NCI-H748 (cell line): ENCODE measurements at regions not wholly inside any gene's neighbourhood (a gene's known extent, or its start where the extent isn't known, plus 50 kb on each side); places are given as distances from the start of the nearest gene placed in this dataset.
A peak's percentile ranks its signal among the peaks of the same experiment; 100 is the strongest.

Experiments used
- DNase-seq: peaks from one replicate; lab custom pipeline; 2025; ENCODE audit not compliant: unreplicated experiment; lab: John Stamatoyannopoulos, UW

DNA sequence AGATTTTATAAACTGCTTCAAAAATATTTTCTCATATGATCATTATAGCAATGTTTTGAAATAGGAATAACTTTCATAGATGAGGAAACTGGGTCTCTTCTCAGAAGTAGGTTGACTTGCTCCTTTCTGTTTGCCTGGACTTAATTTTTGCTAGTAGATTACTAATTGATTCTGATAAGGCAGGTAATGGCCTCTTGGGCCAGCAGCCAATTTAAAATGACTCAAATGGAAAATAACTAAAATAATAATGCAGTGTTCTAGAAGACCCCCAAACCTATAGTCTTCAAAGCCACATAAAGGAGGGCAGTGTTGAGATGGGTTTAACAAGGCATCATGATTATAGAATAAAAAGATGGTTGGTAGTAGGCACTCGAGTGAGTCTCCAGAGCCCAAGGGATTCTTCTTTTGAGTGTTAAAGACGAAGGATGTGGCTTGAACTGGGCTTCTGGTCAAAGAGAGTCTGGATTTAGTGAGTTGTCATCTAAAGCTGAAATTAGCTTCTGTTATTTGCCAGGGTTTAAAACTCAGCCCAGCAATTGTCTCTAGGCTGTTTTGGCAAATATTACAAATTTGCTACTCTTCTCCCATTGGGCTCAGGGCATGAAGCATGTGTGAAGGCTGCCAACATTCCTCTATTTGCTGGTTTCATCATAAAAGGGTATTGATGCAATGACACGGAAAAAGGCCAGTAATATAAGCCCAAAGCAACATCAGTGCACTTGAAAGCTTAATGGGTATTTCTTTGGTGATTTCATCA, 297.1 kb upstream of the MEIS2 start:
- no peak for DNase-seq

DNA sequence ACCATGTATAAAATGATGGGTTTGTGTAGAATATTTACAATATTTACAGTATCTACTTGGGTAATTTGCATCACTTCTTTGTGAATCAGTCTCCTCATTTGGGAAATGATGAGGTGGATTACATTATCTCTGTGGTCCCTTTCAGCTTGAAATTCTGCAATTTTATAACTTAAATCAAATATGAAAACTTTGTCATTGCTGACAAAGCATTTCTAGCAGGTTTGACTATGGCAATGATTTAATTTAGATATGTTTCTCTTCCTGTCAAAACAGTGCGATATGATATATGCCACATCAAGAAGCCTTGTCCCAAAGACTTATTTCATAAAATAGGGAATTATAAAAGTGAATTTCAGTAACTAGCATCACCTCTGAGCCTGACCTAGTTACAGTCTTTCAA, 315.8 kb upstream of the MEIS2 start:
- DNase-seq, result no peak

DNA sequence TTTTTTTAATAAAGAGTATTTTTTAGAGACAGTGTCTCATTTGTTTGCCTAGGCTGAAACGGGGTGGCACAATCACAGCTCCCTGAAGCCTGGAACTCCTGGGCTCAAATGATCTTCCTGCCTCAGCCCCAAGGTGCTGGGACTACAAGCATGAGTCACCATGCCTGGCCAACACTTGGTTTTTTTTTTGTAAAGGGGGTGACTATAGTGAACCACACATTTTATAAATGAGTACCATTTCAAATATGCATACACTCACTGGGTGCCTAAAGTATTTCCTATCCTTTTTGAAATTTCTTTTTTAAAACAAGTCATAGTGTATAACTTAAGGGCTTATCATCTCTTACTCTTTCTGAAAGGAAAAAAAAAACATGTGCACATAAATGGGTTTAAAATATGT, 325.2 kb upstream of the MEIS2 start:
- DNase-seq, result no peak

DNA sequence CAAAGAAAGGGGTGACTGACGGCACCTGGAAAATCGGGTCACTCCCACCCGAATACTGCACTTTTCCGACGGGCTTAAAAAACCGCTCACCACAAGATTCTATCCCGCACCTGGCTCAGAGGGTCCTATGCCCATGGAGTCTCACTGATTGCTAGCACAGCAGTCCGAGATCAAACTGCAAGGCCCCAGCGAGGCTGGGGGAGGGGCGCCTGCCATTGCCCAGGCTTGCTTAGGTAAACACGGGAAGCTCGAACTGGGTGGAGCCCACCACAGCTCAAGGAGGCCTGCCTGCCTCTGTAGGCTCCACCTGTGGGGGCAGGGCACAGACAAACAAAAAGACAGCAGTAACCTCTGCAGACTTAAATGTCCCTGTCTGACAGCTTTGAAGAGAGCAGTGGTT, 327.0 kb upstream of the MEIS2 start:
- peak; percentile 11 for DNase-seq

DNA sequence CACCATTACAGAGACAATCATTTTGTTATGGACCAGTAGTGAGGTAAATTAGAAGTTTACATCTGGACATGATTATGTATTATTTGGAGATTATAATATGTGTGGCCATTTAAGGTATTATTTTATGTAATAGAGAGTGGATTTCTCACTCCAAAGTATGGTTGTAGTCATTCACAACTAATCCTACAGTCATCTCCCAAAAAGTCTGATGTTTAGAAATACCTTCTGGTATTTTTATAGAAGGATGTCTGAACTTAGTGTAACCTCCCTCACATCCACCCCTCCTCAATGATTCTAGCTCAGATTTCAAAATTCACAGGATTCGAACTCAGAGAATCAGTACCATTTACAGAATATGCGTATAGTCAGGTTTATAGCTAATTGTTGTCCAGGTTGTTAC, 346.6 kb upstream of the MEIS2 start:
- DNase-seq, result no peak

DNA sequence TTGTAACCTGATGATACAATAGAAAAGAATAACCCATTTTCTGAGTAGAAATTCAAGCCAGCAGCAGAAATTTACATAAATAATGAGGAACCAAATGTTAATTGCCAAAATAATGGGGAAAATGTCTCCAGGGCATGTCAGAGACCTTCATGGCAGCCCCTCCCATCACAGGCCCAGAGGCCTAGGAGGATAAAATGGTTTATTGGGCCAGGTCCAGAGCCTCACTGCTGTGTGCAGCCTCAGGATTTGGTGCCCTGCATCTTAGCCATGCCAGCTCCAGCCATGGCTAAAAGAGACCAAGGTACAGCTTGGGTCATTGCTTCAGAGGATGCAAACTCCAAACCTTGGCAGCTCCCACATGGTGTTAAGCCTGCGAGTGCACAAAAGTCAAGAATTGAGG, 352.1 kb upstream of the MEIS2 start:
- no peak for DNase-seq

DNA sequence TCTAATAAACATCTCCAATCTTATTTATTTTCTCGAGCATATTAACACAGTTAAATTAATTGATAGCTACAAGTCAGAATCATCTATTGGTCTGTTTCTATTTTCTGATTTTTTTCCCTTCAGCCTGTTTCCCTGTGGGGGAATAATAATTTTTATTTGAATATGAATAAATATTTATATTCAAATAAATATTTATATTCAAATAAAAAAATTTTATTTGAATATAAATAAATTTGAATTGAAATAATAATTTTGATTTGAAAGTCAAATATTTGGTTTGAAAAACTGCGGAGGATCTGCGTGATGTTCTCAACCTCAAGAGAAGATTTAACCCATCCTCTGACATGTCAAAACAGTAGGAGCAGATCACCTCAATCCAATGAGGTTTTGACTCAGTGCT, 380.1 kb upstream of the MEIS2 start:
- DNase-seq, result no peak

DNA sequence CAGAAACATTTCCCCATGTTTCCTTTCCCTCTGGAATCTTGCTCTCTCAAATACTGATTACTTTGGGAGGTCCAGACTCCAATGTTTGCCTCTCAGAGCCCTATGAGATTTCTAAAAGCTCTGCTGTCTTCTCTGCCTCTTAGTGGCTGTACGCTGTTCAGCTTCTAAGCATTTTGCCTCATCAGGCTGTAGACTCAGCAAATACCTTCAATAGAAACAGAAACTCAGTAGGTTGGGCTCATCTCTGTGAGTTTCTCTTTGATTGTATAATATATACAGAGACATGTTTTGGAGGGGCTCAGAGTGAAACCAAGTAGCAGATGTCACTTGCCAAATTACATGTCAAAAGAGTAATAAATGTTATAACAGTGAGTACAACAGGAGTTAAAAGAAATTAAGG, 380.8 kb upstream of the MEIS2 start:
- DNase-seq, result no peak

DNA sequence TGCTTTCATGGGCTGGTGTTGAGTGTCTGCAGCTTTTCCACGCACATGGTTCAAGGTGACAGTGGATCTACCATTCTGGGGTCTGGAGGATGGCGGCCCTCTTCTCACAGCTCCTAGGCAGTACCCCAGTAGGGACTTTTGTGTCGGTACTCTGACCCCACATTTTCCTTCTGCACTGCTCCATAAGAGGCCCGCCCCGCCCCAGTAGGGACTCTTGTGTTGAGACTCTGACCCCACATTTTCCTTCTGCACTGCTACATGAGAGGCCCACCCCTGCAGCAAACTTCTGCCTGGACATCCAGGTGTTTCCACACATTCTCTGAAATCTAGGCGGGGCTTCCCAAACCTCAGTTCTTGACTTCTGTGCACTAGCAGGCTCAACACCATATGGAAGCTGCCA, 383.4 kb upstream of the MEIS2 start:
- no peak for DNase-seq

DNA sequence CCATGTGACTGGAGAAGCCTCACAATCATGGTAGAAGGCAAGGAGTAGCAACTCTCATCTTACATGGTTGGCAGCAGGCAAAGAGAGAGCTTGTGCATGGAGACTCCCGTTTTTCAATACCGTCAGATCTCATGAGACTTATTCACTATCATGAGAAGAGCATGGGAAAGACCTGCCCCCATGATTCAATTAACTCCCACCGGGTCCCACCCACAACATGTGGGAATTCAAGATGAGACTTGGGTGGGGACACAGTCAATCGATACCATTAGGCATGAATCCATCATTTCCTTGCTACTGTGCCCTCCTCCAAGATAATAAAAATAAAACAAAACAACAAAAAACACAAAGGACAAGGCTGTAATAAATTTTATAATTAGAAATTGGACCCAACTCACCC, 384.7 kb upstream of the MEIS2 start:
- DNase-seq, result no peak

DNA sequence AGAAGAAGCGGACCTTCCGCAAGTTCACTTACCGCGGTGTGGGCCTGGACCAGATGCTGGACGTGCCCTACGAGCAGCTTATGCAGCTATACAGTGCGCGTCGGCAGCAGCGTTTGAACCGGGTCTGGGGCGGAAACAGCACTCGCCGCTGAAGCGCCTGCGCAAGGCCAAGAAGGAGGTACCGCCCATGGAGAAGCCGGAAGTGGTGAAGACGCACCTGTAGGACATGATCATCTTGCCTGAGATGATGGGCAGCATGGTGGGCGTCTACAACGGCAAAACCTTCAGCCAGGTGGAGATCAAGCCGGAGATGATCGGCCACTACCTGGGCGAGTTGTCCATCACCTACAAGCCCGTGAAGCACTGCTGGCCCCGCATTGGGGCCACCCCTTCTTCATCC, 390.4 kb upstream of the MEIS2 start:
- DNase-seq, result no peak

DNA sequence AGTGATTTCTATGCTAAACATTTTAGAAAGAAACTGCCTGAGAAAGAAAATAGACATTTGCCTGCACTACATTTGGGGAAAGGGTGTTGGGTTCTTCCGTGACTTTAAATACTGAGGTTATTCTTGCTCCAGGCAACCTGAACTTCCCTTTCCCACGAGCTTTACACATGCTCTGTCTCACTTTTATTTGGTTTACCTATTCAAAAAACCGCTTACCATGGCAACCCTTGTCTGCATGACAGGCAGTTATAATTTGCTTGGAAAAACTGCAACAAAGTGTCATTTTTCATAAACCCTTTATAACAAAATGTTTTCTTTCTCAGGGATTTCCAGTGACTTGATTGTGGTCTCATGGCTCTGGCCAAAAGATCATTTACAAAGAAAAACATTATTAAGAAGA, 416.3 kb upstream of the MEIS2 start:
- DNase-seq, result no peak

DNA sequence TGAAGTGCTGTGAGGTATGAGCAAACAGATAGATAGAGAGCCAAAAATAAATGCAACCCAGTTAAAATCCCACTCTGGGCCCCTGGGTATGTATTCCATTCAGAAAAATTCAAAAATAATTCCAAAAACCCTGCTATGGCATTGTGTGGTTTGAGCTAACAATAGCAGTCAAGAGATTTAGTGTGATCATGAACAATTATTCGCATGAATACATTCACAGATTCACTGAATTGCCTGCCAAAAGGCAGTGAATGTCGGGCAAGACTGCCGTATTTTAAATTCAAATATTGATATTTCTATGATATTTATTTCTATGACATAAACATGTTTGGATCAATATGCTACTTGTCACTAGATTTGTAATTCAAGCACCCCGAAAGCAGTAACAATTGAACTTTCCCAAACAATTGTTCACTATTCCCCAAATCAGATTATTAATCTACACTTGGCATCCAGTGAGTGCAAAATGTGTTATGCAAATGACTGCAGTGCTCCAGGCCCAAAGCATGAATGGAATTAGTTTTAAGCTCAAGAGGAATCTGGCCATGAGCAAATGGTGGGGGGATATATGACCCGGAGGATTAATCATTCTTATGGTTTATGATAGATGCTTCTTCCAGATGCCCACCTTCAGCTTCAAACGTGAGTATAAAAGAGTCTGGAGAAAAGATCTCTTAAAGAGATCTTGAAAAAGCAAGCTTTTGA, 417.0 kb upstream of the MEIS2 start:
- DNase-seq, result no peak

DNA sequence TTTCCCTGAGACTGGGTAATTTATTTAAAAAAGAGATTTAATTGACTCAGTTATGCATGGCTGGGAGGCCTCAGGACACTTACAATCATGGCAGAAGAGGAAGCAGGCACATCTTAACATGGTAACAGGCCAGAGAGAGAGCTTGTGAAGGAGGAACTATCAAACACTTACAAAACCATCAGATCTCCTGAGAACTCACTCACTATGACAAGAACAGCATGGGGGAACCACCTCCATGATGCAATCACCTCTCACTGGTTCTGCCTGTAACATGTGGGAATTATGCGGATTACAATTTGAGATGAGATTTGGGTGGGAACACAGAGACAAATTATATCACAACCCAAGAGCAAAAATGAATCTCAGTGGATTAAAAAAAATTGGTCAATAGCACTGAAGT, 416.0 kb upstream of the TMCO5A start:
- DNase-seq, result no peak

DNA sequence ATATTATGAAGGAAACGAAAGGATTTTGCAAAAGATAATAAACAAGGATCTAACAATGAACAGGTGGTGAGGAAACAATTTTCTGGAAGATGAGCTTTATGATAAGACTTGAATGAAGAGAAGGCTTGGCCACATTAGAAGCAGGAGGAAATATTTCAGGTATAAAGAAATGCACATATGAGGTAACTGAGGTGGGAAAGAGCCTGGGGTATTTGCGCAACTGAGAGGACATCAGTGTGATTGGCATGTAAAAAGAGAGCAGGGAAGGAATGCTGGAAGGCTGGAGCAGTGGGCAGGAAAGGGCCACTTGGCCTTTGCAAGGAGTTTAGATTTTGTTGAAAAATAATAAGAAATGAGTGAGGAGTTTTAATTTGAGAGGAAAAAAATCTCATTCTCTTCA, 414.4 kb upstream of the TMCO5A start:
- no peak for DNase-seq

DNA sequence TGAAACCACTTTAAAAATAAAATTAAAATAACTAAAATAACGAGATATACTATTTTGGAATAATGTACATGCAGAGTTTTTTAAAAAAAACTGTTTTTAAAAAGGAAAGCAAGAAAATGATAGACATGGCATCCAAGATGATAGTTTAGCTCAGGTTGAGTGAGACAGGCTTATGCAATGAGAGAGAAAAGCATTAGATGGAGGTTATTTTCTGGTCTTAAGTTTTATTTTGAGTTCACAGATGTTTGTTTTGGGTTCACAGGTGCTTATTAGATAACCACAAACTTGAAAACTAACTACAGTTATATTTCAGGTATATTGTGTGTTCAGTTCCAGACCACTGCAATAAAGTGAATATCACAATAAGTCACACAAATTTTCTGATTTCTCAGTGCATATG, 413.6 kb upstream of the TMCO5A start:
- no peak for DNase-seq

DNA sequence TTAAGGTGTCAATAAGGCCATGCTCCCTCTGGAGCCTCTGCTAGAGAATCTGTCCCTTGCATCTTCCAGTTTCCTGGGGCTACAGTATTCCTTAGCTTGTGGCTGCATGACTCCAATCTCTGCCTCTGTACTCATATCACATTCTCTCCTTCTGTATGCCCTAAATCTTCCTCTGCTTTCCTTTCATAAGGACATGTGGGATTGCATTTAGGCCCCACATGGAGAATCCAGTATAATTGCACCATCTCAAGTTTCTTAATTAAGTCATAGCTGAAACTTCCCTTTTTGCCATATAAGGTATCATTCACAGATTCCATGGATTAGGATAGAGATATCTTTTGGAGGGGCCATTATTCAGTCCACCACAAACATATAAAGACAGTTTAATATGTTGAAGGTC, 409.8 kb upstream of the TMCO5A start:
- no peak for DNase-seq

DNA sequence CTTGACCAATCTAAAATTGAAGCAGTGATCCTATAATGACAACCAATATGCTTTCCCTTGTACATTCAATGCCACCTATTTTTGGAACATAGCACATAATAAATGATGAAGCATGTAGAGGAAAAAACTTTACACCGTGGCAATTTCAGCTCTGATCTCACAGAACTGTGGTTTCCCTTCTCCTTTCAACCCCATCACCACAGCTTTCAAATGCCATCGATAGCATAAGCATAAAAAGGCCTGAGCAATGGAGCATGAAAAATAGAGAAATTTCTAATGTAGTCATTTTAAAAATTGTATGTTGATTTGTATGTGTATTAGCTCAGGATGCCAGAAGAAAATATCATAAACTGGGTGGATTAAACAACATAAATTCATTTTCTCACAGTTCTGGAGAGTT, 406.0 kb upstream of the TMCO5A start:
- no peak for DNase-seq

DNA sequence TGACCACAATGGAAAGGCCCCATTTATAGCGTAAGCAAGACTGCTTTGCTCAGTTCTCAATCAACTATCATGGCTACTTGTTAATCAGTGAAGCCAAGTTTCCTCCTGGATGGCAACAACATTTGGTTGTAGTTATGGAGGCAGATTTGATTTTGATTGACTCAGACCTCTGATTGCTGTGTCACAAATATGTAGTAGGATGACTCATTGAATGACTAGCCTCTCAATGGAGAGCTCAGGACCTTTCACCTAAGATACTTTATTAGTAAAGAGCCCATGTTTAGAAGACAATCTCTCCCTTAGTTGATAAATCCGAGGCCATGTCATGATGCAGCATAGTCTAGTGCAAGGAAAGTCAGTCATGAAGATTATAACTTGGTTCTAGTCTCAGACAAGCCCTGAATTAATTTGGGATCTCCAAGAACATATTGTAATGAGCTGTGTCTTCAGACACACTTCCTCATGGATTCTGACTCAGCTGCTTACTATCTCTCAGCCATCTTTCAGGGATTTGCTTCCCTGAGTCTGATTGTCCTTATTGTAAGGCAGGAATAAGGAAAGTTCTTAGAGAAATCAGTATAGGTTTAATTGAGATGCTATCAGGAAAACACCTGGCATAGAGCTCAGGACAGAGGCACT, 397.4 kb upstream of the TMCO5A start:
- no peak for DNase-seq

DNA sequence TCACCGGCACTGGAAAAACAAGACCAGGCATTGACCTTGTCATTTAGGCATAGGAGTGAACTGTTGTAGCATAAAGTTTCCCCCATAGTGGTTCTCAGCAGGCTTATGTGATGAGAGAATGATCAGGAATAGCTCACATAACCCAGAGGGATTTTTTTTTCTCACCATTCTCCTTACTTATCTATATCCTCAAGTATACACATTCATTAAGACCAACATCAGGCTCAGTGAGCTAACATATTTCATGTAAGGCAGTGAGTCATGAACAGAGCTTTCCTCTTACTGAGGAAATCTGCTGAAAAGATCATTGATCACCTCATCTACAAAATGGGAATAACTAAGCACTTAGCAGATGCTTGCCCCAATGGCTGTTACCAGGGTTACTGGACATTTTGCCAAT, 396.6 kb upstream of the TMCO5A start:
- no peak for DNase-seq

DNA sequence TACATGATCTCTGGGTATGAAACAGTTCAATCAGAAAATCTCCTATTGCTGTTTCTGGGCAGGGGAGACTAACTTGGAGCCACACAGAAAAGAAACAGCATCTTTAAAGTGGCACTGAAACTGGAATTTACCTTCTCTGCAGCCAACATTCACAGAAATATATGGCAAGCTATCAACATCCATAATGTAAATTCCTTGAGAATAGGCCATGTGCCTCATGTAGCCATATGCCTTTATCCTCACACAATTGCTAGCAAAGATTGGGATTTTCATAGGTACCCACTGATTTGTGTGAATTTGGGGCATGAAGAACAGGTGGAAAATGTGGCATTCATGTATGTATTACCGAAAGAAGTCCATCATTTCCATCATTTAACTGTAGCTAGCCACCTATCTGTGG, 386.3 kb upstream of the TMCO5A start:
- no peak for DNase-seq

DNA sequence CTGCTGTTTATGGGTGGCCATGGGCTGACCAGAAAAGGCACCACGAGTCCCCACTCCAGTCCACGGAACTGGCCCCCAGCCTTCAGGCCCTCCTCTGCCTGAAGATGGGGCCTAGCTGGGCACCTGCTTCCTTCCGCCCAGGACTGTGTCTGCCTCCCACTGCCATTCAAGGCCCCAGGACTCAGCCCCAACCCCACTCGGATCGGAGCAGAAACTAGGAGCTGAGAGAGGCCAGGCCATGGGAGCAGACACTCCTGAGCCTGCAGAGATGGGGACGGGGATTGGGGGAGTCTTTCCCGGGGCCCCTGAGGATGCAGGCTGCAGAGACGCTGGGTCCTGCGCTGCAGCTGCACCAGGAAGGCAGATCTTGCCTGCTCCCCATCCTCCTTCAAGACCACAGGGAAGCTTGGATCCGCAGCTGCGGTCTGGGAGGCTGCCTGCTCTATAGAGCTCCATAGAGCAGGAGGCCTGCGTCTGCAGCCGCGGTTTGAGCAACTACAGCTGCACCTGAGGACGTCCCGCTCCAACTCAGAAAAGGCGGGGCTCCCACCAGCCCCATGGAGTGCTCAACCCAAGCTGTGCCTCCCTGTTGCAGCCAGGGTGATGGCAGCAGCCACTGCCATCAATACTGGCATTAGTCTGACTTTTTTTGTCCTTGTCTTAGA, 383.9 kb upstream of the TMCO5A start:
- DNase-seq, result no peak
